ENCODE measurements at regions not wholly inside any gene's neighbourhood (a gene's known extent, or its start where the extent isn't known, plus 50 kb on each side); places are given as distances from the start of the nearest gene placed in this dataset.

DNA sequence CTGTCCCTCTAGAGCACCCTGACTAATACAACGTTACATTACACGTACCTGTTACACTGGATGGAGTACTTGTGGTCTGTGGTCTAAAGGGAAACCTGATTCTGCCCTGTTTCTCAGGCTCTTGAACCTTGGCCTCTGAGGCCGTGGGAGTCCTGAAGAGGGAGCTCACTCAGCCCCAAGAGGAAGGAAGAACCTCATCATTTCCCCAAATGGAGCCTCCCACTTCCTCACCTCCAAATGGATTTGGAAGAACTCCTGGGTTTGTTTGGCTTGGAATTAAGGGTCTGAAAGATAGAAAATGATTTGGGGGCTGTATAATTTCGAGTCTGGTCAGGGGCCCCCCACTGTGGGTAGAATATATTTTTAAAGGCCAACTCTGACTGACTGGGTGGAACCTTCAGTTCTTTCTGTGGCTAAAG is 200.2 kb downstream of the SEMA6A start:
- Mint-ChIP-seq H3K27ac (no peak overlapping the region), H3K4me1 (ENCODE audit: low read depth) (peaks cover 16% of the 10 kb centered on the region), H3K36me3 (ENCODE audit: insufficient read depth in 2 of 2) (no peaks in the 10 kb centered on the region), H3K9me3 (no peaks in the 10 kb centered on the region), H3K27me3 (ENCODE audit: low read depth) (no peaks in the 10 kb centered on the region), H3K4me3 (no peak overlapping the region)
- ATAC-seq (replicated peaks in 1 of 2), result no peak
- no peak for DNase-seq

- no peak for ATAC-seq (replicated peaks in 1 of 2)
- H3K9me3 Mint-ChIP-seq, result no peaks in the 10 kb centered on the region
- no peak overlapping the region for H3K27ac Mint-ChIP-seq
- DNase-seq, result no peak
- H3K27me3 Mint-ChIP-seq (ENCODE audit: low read depth), result no peaks in the 10 kb centered on the region
- H3K4me1 Mint-ChIP-seq (ENCODE audit: low read depth), result peaks cover 16% of the 10 kb centered on the region
- no peak overlapping the region for H3K4me3 Mint-ChIP-seq
- H3K36me3 Mint-ChIP-seq (ENCODE audit: insufficient read depth in 2 of 2), result no peaks in the 10 kb centered on the region
Observed at GRCh38 chr5:116372931-116373597, 201.6 kb downstream of the SEMA6A start.

- no peak for ATAC-seq (replicated peaks in 1 of 2)
- no peaks in the 10 kb centered on the region for H3K9me3 Mint-ChIP-seq
- DNase-seq, result no peak
- no peaks in the 10 kb centered on the region for H3K27me3 Mint-ChIP-seq (ENCODE audit: low read depth)
- H3K4me3 Mint-ChIP-seq, result no peak overlapping the region
- peaks cover 16% of the 10 kb centered on the region for H3K4me1 Mint-ChIP-seq (ENCODE audit: low read depth)
- no peaks in the 10 kb centered on the region for H3K36me3 Mint-ChIP-seq (ENCODE audit: insufficient read depth in 2 of 2)
- no peak overlapping the region for H3K27ac Mint-ChIP-seq
Observed at GRCh38 chr5:116371935-116372334, 202.7 kb downstream of the SEMA6A start.

- H3K4me1 Mint-ChIP-seq (ENCODE audit: low read depth), result peaks cover 16% of the 10 kb centered on the region
- no peaks in the 10 kb centered on the region for H3K9me3 Mint-ChIP-seq
- DNase-seq, result no peak
- no peaks in the 10 kb centered on the region for H3K36me3 Mint-ChIP-seq (ENCODE audit: insufficient read depth in 2 of 2)
- H3K27ac Mint-ChIP-seq, result no peak overlapping the region
- no peaks in the 10 kb centered on the region for H3K27me3 Mint-ChIP-seq (ENCODE audit: low read depth)
- no peak for ATAC-seq (replicated peaks in 1 of 2)
- H3K4me3 Mint-ChIP-seq, result no peak overlapping the region
Observed at GRCh38 chr5:116371431-116371830, 203.2 kb downstream of the SEMA6A start.

DNA sequence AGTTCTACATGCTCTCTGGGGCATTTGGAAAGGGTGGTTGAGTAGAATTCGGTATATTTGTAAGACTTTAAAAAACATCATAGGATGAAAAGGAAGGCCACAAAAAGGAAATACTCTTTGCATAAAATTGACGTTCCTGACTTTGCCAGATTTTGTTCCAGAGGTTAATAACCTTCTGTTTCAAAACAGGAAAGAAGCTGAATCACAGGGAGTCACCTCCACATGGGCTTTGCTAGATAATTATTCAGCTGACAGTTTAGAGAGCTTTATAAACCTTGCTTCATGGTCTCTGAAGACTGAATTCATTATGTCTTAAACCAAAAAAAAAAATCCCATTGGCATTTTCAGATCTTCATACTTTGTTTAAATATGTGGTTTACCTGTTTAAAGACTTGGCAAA is 203.7 kb downstream of the SEMA6A start:
- DNase-seq (no peak), ATAC-seq (replicated peaks in 1 of 2) (no peak)
- H3K9me3 Mint-ChIP-seq, result no peaks in the 10 kb centered on the region
- no peak overlapping the region for H3K4me3 Mint-ChIP-seq
- no peaks in the 10 kb centered on the region for H3K27me3 Mint-ChIP-seq (ENCODE audit: low read depth)
- no peak overlapping the region for H3K27ac Mint-ChIP-seq
- H3K36me3 Mint-ChIP-seq (ENCODE audit: insufficient read depth in 2 of 2), result no peaks in the 10 kb centered on the region
- H3K4me1 Mint-ChIP-seq (ENCODE audit: low read depth), result peaks cover 16% of the 10 kb centered on the region

- H3K4me1 Mint-ChIP-seq (ENCODE audit: low read depth), result peaks cover 16% of the 10 kb centered on the region
- no peak for ATAC-seq (replicated peaks in 1 of 2)
- H3K27ac Mint-ChIP-seq, result no peak overlapping the region
- H3K4me3 Mint-ChIP-seq, result no peak overlapping the region
- DNase-seq, result no peak
- no peaks in the 10 kb centered on the region for H3K27me3 Mint-ChIP-seq (ENCODE audit: low read depth)
- H3K9me3 Mint-ChIP-seq, result peaks cover 0 to 1% of the 10 kb centered on the region in 2 donors
- H3K36me3 Mint-ChIP-seq (ENCODE audit: insufficient read depth in 2 of 2), result peaks cover 0 to 3% of the 10 kb centered on the region in 2 donors
Observed at GRCh38 chr5:116370149-116370548, 204.5 kb downstream of the SEMA6A start.

DNA sequence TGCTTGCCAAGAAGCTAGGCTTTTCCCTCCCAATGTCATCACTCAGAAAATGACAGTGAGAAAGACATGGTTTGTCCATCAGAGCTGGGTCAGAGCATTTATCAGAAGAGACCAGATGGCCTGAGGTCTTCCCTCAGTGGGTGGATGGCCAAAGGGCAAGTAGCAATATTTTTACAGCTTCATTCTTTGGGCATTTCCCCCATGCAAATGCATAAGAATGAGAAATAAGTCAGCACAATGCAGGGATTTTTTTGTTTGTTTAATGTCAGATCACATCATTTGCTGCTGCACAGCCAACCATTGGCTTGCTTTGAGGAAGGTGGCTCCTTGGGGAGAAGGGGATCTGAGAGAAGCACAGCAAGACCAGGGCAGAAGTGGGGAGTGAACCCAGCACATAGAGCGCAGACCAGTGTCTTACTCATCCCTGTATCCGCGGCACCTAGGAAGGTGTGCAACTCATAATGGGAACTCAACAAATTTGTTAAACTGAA is 209.6 kb downstream of the SEMA6A start:
- no peak overlapping the region for H3K27ac Mint-ChIP-seq
- no peaks in the 10 kb centered on the region for H3K27me3 Mint-ChIP-seq (ENCODE audit: low read depth)
- no peak for DNase-seq
- peaks cover 2 to 10% of the 10 kb centered on the region in 2 donors for H3K36me3 Mint-ChIP-seq (ENCODE audit: insufficient read depth in 2 of 2)
- no peaks in the 10 kb centered on the region for H3K4me1 Mint-ChIP-seq (ENCODE audit: low read depth)
- H3K9me3 Mint-ChIP-seq, result peaks cover 1 to 2% of the 10 kb centered on the region in 2 donors
- ATAC-seq (replicated peaks in 1 of 2), result no peak
- H3K4me3 Mint-ChIP-seq, result no peak overlapping the region

DNA sequence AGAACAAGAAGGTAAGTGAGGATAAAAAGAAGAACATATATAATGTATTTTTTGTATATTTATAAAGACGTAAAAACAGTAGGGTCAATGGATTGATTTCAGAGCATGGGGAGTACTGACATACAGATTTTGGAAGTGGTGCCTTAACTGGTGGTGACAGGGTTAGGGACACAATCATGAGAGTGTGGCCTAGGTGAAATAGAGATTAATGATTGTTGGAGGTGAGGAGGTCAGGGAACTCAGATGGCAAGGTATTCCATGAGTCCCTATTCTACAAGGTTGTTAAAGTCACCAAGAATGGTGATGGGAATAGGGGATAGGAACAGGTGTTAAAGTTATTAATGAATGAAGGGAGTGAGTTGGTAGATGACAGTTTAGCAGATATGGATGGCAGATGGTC is 210.8 kb downstream of the SEMA6A start:
- Mint-ChIP-seq H3K9me3 (peaks cover 1 to 2% of the 10 kb centered on the region in 2 donors), H3K36me3 (ENCODE audit: insufficient read depth in 2 of 2) (peaks cover 2 to 10% of the 10 kb centered on the region in 2 donors), H3K27me3 (ENCODE audit: low read depth) (no peaks in the 10 kb centered on the region), H3K4me1 (ENCODE audit: low read depth) (no peaks in the 10 kb centered on the region), H3K4me3 (no peak overlapping the region), H3K27ac (no peak overlapping the region)
- no peak for DNase-seq
- ATAC-seq (replicated peaks in 1 of 2), result no peak

DNA sequence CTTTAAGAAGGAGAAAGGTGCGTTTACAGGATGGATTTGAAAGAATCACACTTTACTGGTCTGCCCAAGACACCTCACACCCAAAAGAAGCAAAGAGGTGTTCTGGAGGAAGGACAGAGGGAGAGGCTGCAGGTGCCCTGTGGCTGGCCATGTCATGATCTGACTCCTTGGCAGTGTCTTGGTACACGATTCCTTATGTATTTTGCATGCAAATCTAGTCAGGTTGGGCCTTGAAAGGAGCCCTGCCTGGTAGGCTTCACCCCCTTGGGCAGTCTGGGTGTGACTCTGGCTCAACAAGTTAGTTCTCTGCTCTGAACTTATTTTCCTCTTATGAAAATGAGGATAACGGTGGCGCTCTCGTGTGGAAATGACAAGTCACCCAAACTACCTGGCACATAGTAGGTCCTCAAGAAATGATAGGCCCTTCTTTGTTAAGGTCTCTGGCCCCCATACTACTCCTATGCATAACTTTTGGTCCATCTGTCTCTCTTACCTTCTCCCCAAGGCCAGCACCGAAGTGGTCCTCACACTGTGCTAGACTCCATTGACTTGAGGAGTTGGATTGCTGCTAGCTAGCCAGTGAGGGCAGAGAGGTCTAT is 212.5 kb downstream of the SEMA6A start:
- Mint-ChIP-seq H3K27ac (no peak overlapping the region), H3K27me3 (ENCODE audit: low read depth) (no peaks in the 10 kb centered on the region), H3K36me3 (ENCODE audit: insufficient read depth in 2 of 2) (peaks cover 2 to 10% of the 10 kb centered on the region in 2 donors), H3K9me3 (peaks cover 1 to 2% of the 10 kb centered on the region in 2 donors), H3K4me3 (no peak overlapping the region), H3K4me1 (ENCODE audit: low read depth) (no peaks in the 10 kb centered on the region)
- ATAC-seq (replicated peaks in 1 of 2) (no peak), DNase-seq (no peak)

DNA sequence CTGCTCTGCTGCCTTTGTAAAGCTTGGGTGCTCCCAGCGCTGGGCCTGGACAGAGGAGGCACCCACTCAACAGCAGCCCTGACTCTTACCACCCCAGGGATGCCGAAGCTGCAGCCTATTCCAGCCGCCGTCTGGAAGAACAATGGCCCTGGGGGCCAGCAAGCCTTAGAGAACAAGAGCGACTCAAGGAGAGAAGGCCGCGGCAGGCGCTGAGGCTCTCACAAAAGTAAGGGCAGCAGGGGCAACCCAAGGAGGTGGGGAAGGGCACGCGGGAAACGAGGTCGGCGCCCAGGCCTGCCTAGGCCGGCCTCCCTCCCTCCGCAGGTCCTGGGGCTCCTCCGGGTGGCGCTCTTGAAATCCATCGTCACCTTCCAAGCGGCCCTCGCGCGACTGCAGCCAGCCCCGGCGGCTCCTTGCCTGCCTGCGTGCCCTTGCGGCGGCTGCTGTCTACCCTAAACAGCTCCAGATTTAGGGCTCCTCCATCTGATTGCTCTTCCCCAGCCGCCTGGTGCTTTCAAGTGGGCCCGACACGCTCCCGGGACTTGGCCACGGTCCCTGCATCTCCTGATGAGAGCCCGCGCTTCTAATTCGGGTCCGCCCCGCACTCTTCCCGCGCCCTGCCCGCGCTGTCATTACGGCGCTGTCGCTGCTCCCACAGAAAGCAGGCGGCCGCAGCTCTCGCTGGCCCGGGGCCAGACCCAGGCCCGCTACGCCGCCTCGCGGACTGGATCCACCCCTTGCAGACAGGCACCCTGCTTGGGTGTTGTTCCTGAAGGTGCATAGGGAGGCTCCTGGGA is 213.3 kb downstream of the SEMA6A start:
- Mint-ChIP-seq H3K27me3 (ENCODE audit: low read depth) (no peaks in the 10 kb centered on the region), H3K27ac (no peak overlapping the region), H3K9me3 (peaks cover 1 to 2% of the 10 kb centered on the region in 2 donors), H3K36me3 (ENCODE audit: insufficient read depth in 2 of 2) (peaks cover 2 to 10% of the 10 kb centered on the region in 2 donors), H3K4me3 (no peak overlapping the region), H3K4me1 (ENCODE audit: low read depth) (no peaks in the 10 kb centered on the region)
- ATAC-seq (replicated peaks in 1 of 2) (no peak), DNase-seq (no peak)

DNA sequence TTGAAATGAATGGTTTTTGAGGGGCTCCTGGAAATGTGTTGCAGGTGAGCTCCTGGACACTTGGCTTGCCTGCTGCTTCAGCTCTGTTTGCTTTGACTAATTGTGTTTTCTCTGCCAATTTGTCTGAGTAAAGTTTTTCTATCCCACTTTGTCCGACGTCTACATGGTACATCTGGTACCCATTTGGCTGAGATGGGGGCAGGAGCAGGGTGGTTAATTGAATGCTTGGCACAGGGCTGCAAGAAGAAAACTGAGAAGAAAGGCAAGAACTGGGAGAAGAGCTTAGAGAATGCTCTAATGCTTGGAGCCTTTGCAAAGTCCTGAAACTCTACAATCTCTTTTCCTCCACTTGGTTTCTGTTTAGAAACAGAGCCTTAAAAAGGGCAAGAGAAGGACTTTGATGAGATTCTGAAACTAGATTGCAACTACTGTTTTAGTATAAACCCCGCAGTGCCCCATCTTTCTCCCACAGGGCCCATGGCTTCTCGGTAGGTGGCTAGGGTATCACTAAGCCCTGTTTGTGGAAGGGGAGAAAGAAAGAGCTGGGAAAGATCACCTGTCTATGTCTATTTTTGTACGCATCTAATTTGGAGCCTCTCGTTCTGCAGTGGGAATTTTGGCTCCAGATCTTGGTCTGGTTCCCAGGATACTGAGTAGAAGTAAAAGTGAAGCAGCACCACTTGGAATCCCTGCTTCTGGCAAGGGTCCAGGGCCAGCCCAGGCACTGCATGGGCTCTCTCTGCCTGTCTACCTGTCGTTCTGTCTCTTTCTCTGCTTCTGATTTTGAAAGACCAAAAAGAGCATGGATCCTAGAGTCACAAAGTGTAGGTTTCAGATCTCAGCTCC is 214.4 kb downstream of the SEMA6A start:
- Mint-ChIP-seq H3K4me1 (ENCODE audit: low read depth) (no peaks in the 10 kb centered on the region), H3K27me3 (ENCODE audit: low read depth) (no peaks in the 10 kb centered on the region), H3K9me3 (peaks cover 0 to 2% of the 10 kb centered on the region in 2 donors), H3K27ac (no peak overlapping the region), H3K4me3 (no peak overlapping the region), H3K36me3 (ENCODE audit: insufficient read depth in 2 of 2) (peaks cover 2 to 8% of the 10 kb centered on the region in 2 donors)
- no peak for DNase-seq
- ATAC-seq (replicated peaks in 1 of 2), result no peak

GRCh38 chr5:116359592-116359991 is 215.0 kb downstream of the SEMA6A start:
- no peaks in the 10 kb centered on the region for H3K27me3 Mint-ChIP-seq (ENCODE audit: low read depth)
- peaks cover 2 to 11% of the 10 kb centered on the region in 2 donors for H3K36me3 Mint-ChIP-seq (ENCODE audit: insufficient read depth in 2 of 2)
- no peak overlapping the region for H3K27ac Mint-ChIP-seq
- DNase-seq (no peak), ATAC-seq (replicated peaks in 1 of 2) (no peak)
- H3K4me1 Mint-ChIP-seq (ENCODE audit: low read depth), result no peaks in the 10 kb centered on the region
- H3K4me3 Mint-ChIP-seq, result no peak overlapping the region
- H3K9me3 Mint-ChIP-seq, result peaks cover 0 to 2% of the 10 kb centered on the region in 2 donors

All from activated T-cell treated with anti-CD3 and anti-CD28 coated beads, Interleukin-2, amount 50 U/mL, for 72 hours (primary cell).